ENCODE measurements at regions not wholly inside any gene's neighbourhood (a gene's known extent, or its start where the extent isn't known, plus 50 kb on each side); places are given as distances from the start of the nearest gene placed in this dataset.

- DNase-seq (ENCODE audit: low read depth), result no peak
These were observed 257.7 kb downstream of the TXNL1 start for GRCh38 chr18:56380685-56381084.

- DNase-seq (ENCODE audit: low read depth), result no peak
These were observed 259.1 kb downstream of the TXNL1 start for GRCh38 chr18:56379256-56379655.

GRCh38 chr18:56377231-56377630 is 261.2 kb downstream of the TXNL1 start:
- DNase-seq (ENCODE audit: low read depth), result no peak

- peak; percentile 25 for DNase-seq (ENCODE audit: low read depth)
These were observed 264.3 kb downstream of the TXNL1 start for GRCh38 chr18:56374007-56374655.

- DNase-seq (ENCODE audit: low read depth), result no peak
These were observed 264.8 kb downstream of the TXNL1 start for GRCh38 chr18:56373601-56374000.

GRCh38 chr18:56368066-56368465 is 270.3 kb downstream of the TXNL1 start:
- no peak for DNase-seq (ENCODE audit: low read depth)

GRCh38 chr18:56358608-56359280 is 279.6 kb downstream of the TXNL1 start:
- DNase-seq (ENCODE audit: low read depth), result no peak

- DNase-seq (ENCODE audit: low read depth), result no peak
These were observed 284.6 kb downstream of the TXNL1 start for GRCh38 chr18:56353663-56354260.

GRCh38 chr18:56351911-56352500 is 286.4 kb downstream of the TXNL1 start:
- DNase-seq (ENCODE audit: low read depth), result no peak

- DNase-seq (ENCODE audit: low read depth), result no peak
These were observed 300.9 kb downstream of the TXNL1 start for GRCh38 chr18:56337507-56337906.

GRCh38 chr18:56333839-56334238 is 304.6 kb downstream of the TXNL1 start:
- DNase-seq (ENCODE audit: low read depth), result no peak

GRCh38 chr18:56333146-56333545 is 305.2 kb downstream of the TXNL1 start:
- no peak for DNase-seq (ENCODE audit: low read depth)

- no peak for DNase-seq (ENCODE audit: low read depth)
These were observed 306.0 kb downstream of the TXNL1 start for GRCh38 chr18:56332371-56332770.

GRCh38 chr18:56330366-56331110 is 307.9 kb downstream of the TXNL1 start:
- no peak for DNase-seq (ENCODE audit: low read depth)

GRCh38 chr18:56329536-56329935 is 308.9 kb downstream of the TXNL1 start:
- no peak for DNase-seq (ENCODE audit: low read depth)

- peak; percentile 58 for DNase-seq (ENCODE audit: low read depth)
These were observed 311.1 kb downstream of the TXNL1 start for GRCh38 chr18:56327191-56327885.

- DNase-seq (ENCODE audit: low read depth), result no peak
These were observed 311.9 kb downstream of the TXNL1 start for GRCh38 chr18:56326336-56327072.

GRCh38 chr18:56323673-56324072 is 314.7 kb downstream of the TXNL1 start:
- no peak for DNase-seq (ENCODE audit: low read depth)

GRCh38 chr18:56322406-56322805 is 316.0 kb downstream of the TXNL1 start:
- no peak for DNase-seq (ENCODE audit: low read depth)

GRCh38 chr18:56321470-56321869 is 316.9 kb downstream of the TXNL1 start:
- no peak for DNase-seq (ENCODE audit: low read depth)

GRCh38 chr18:56319953-56320352 is 318.4 kb downstream of the TXNL1 start:
- no peak for DNase-seq (ENCODE audit: low read depth)
